SK-N-SH (cell line): ENCODE measurements at regions not wholly inside any gene's neighbourhood (a gene's known extent, or its start where the extent isn't known, plus 50 kb on each side); places are given as distances from the start of the nearest gene placed in this dataset.

ENCODE experiments used
- CTCF ChIA-PET: fragments of 300-600, 350-600 bp; formaldehyde crosslinking; extraction: SDS; loops from one replicate; lab custom pipeline; 2021; lab: Yijun Ruan, JAX
- POLR2A ChIA-PET: fragments of 350-600 bp; sonication (Branson Sonifier 250); formaldehyde crosslinking; extraction: SDS; loops from one replicate; lab custom pipeline; 2020; ENCODE audit warnings: antibody characterized with exemption, inconsistent platforms; lab: Yijun Ruan, JAX
- DNase-seq: peaks from one replicate; pipeline ENCODE4 v3.0.0; 2012
- H2AFZ ChIP-seq: fragments of 200-600 bp; sonication (generic); 2 replicates; pipeline ENCODE4 v1.8.1; 2016; ENCODE audit warnings: antibody characterized with exemption, mild to moderate bottlenecking, low read depth
- H3F3A ChIP-seq: fragments of 200-600 bp; sonication (generic); replicated peaks from 2 replicates; pipeline ENCODE3; 2016; ENCODE audit warnings: antibody characterized with exemption, mild to moderate bottlenecking; ENCODE audit not compliant: insufficient read depth
- H3K27ac ChIP-seq, 2 experiments: fragments of 200-500 bp in 1 of 2; fragments of 200-600 bp in 1 of 2; sonication (Bioruptor generic) in 1 of 2; sonication (generic), shearing (Covaris generic) in 1 of 2; 2 replicates each; pipeline versions ENCODE4 v1.5.1 to v1.6.1; 2014 to 2016; ENCODE audit warnings: low read depth in 2 of 2, inconsistent platforms in 1 of 2, low read length in 1 of 2, mild to moderate bottlenecking in 1 of 2, mixed read lengths in 1 of 2
- H3K27me3 ChIP-seq: fragments of 200-600 bp; sonication (generic), shearing (Covaris generic); 2 replicates; pipeline ENCODE4 v1.6.1; 2016; ENCODE audit warnings: mixed run types; ENCODE audit not compliant: insufficient read depth
- H3K36me3 ChIP-seq, 2 experiments: fragments of 200-500 bp in 1 of 2; fragments of 200-600 bp in 1 of 2; sonication (Bioruptor generic) in 1 of 2; sonication (generic) in 1 of 2; replicated peaks in 1 of 2; 2 replicates each; pipeline versions ENCODE3 to v1.5.1; 2014 to 2016; ENCODE audit warnings: low read length in 1 of 2, mild to moderate bottlenecking in 1 of 2; ENCODE audit not compliant: insufficient read depth in 2 of 2, control insufficient read depth in 1 of 2
- H3K4me1 ChIP-seq, 2 experiments: fragments of 200-500 bp in 1 of 2; fragments of 200-600 bp in 1 of 2; sonication (Bioruptor generic) in 1 of 2; sonication (generic), shearing (Covaris generic) in 1 of 2; 2 replicates each; pipeline versions ENCODE4 v1.5.1 to v1.6.1; 2014 to 2016; ENCODE audit warnings: low read depth in 1 of 2, low read length in 1 of 2, mixed run types in 1 of 2; ENCODE audit not compliant: insufficient read depth in 2 of 2, control insufficient read depth in 1 of 2
- H3K4me2 ChIP-seq: fragments of 200-600 bp; sonication (generic), shearing (Covaris generic); 2 replicates; pipeline ENCODE4 v1.6.1; 2017; ENCODE audit warnings: mixed run types
- H3K4me3 ChIP-seq, 2 experiments: fragments of 200-500 bp in 1 of 2; fragments of 200-600 bp in 1 of 2; sonication (Bioruptor generic) in 1 of 2; sonication (generic), shearing (Covaris generic) in 1 of 2; 2 replicates each; pipeline versions ENCODE4 v1.5.1 to v1.8.1; 2014 to 2016; ENCODE audit warnings: low read depth in 2 of 2, inconsistent platforms in 1 of 2, low read length in 1 of 2, mild to moderate bottlenecking in 1 of 2, mixed read lengths in 1 of 2, moderate library complexity in 1 of 2
- H3K79me2 ChIP-seq: fragments of 200-600 bp; sonication (generic); 2 replicates; pipeline ENCODE4 v1.8.1; 2017; ENCODE audit warnings: mild to moderate bottlenecking; ENCODE audit not compliant: insufficient read depth
- H3K9ac ChIP-seq: fragments of 200-600 bp; sonication (generic); 2 replicates; pipeline ENCODE4 v1.6.1; 2017; ENCODE audit warnings: mixed run types
- H3K9me2 ChIP-seq: fragments of 200-600 bp; sonication (generic); 2 replicates; pipeline ENCODE4 v1.6.1; 2017; ENCODE audit warnings: mixed run types
- H3K9me3 ChIP-seq: fragments of 200-600 bp; sonication (generic); 2 replicates; pipeline ENCODE4 v1.6.1; 2017; ENCODE audit warnings: mixed run types, mild to moderate bottlenecking, moderate library complexity
- H4K20me1 ChIP-seq: fragments of 200-600 bp; sonication (generic); 2 replicates; pipeline ENCODE4 v1.6.1; 2017; ENCODE audit warnings: mild to moderate bottlenecking, mixed run types; ENCODE audit not compliant: insufficient read depth
- FOXJ3 ChIP-seq: sonication (generic); formaldehyde crosslinking; IDR thresholded peaks from 2 replicates; pipeline ENCODE4 v1.5.1; 2020; ENCODE audit warnings: mild to moderate bottlenecking, missing genetic modification reagents
- FOXM1 ChIP-seq: IDR thresholded peaks from 2 replicates; pipeline ENCODE4 v1.4.0; 2012; ENCODE audit warnings: low read depth, mild to moderate bottlenecking
- GATA2 ChIP-seq: sonication (generic); formaldehyde crosslinking; IDR thresholded peaks from 2 replicates; pipeline ENCODE4 v1.5.0; 2020; ENCODE audit warnings: mild to moderate bottlenecking, missing genetic modification reagents
- MEF2A ChIP-seq: IDR thresholded peaks from 2 replicates; pipeline ENCODE4 v1.4.0; 2012; ENCODE audit warnings: low read depth, borderline replicate concordance
- NFIC ChIP-seq: IDR thresholded peaks from 2 replicates; pipeline ENCODE4 v1.4.0; 2012; ENCODE audit warnings: borderline replicate concordance
- POLR2AphosphoS5 ChIP-seq: IDR thresholded peaks from 2 replicates; pipeline ENCODE4 v1.6.1; 2012; ENCODE audit warnings: low read depth, low read length
- RAD21 ChIP-seq: IDR thresholded peaks from 2 replicates; pipeline ENCODE4 v1.6.1; 2012; ENCODE audit warnings: mild to moderate bottlenecking, low read length
- RFX5 ChIP-seq: IDR thresholded peaks from 2 replicates; pipeline ENCODE4 v1.6.1; 2012; ENCODE audit warnings: mild to moderate bottlenecking, improper control_type of control experiment, low read length
- TCF12 ChIP-seq: IDR thresholded peaks from 2 replicates; pipeline ENCODE4 v1.4.0; 2012
- TEAD4 ChIP-seq: IDR thresholded peaks from 2 replicates; pipeline ENCODE4 v1.4.0; 2012; ENCODE audit warnings: mild to moderate bottlenecking, borderline replicate concordance; ENCODE audit not compliant: insufficient read depth
- USF2 ChIP-seq: fragments of 150-350 bp; IDR thresholded peaks from 2 replicates; pipeline ENCODE4 v1.6.1; 2017; ENCODE audit warnings: antibody characterized with exemption, low read length, low read depth, borderline replicate concordance
- WGBS: methylation state at CpG from one replicate; pipeline ENCODE4 v1.1.6; 2017; ENCODE audit warnings: low lambda C conversion rate; 5-methylcytosine and 5-hydroxymethylcytosine counted together
- TF ChIP-seq, protein P1 (sequence below): IDR thresholded peaks from 2 replicates; pipeline ENCODE4 v1.4.0; 2012; ENCODE audit warnings: low read depth, borderline replicate concordance
- TF ChIP-seq, protein P2 (sequence below): IDR thresholded peaks from 2 replicates; pipeline ENCODE4; 2012

DNA sequence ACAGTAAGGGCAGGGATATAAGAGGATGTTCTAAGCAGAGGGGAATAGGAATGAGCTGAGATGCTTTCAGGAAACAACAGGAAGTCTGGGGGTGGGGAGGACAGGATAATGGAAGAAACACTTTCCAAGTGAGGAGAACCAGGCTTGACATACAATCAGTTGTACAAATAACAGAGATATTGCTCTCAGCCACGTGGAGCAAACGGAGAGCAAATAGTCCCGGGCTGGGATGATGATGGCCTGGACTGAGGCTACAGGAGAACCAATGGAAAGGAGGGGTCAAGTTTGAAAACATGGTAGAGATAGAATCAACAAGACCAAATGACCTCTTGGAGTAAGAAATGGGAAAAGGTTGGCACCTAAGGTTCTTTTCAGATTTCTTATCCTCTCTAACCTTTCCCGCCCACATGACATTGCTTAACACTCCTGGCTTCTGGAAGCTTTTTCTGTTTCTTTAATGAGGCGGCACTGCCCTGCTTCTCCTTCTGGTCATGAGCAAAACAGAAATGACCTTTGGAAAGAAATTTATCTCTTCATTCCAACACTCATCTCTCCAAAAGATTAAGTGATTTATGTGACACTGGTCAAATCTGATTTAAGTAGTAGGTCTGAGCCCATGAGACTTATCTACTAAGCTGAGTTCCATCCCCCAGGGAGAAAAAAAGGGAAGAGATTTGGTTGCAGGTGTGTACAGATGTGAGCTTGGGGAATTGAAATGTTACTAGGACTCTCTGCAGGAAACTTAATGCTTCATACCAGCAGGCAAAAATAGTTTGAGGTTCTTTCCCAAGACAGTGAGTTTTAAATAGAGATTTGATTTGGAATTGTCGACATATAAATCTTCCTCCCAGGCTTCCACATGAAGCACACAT lies 442.9 kb upstream of the HNRNPA3 start:
- no peaks in the 10 kb centered on the region for H3K36me3 ChIP-seq
- H3K4me2 ChIP-seq: no peak overlapping the region
- H3K4me1 ChIP-seq: peaks cover 0 to 6% of the 10 kb centered on the region in 2 experiments; a peak in 3 of 4 replicates
- no peaks in the 10 kb centered on the region for H4K20me1 ChIP-seq
- no peak overlapping the region for H3K27ac ChIP-seq
- POLR2A ChIA-PET: no interaction called here
- H2AFZ ChIP-seq: no peak overlapping the region
- H3K9ac ChIP-seq: no peak overlapping the region
- no peaks in the 10 kb centered on the region for H3K27me3 ChIP-seq
- no peaks in the 10 kb centered on the region for H3F3A ChIP-seq
- no peak for DNase-seq
- 56% methylated on average over 6 of the region's 6 CpGs for WGBS
- CTCF ChIA-PET: no interaction called here
- H3K9me3 ChIP-seq: no peaks in the 10 kb centered on the region
- H3K79me2 ChIP-seq: no peaks in the 10 kb centered on the region
- no peak overlapping the region for H3K4me3 ChIP-seq
- TF ChIP-seq RFX5: no peak
- no peak for TF ChIP-seq MEF2A
- TF ChIP-seq, protein P1, sequence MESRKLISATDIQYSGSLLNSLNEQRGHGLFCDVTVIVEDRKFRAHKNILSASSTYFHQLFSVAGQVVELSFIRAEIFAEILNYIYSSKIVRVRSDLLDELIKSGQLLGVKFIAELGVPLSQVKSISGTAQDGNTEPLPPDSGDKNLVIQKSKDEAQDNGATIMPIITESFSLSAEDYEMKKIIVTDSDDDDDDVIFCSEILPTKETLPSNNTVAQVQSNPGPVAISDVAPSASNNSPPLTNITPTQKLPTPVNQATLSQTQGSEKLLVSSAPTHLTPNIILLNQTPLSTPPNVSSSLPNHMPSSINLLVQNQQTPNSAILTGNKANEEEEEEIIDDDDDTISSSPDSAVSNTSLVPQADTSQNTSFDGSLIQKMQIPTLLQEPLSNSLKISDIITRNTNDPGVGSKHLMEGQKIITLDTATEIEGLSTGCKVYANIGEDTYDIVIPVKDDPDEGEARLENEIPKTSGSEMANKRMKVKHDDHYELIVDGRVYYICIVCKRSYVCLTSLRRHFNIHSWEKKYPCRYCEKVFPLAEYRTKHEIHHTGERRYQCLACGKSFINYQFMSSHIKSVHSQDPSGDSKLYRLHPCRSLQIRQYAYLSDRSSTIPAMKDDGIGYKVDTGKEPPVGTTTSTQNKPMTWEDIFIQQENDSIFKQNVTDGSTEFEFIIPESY: no peak
- no peak for TF ChIP-seq FOXJ3 (CRISPR knock-in tag)
- no peak for TF ChIP-seq FOXM1
- no peak for TF ChIP-seq TEAD4
- no peak for TF ChIP-seq POLR2AphosphoS5
- TF ChIP-seq GATA2: no peak
- no peak for TF ChIP-seq NFIC
- no peak for TF ChIP-seq RAD21
- no peak for TF ChIP-seq USF2
- H3K9me2 ChIP-seq: no peaks in the 10 kb centered on the region

DNA sequence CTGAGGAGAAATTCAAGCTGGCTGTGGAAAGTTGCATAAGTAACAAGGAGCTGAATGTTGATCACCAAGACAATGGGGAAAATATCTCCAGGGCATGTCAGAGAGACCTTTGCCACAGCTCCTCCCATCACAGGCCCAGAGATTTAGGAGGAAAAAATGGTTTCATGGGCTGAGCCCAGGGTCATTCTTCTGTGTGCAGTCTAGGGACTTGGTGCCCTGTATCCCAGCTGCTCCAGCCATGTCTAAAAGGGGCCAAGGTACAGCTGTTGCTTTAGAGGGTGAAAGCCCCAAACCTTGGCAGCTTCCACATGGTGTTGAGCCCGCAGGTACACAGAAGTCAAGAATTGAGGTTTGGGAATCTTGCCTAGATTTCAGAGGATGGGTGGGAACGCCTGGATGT lies 439.8 kb upstream of the HNRNPA3 start:
- ChIA-PET CTCF (interaction anchor here (1.6 to 1.9 kb wide), 2 partner anchors 11 to 42 kb away, joined by 3 to 4 read pairs; no protein-coding TSS in a partner anchor), POLR2A (no interaction called here)
- no peak for TF ChIP-seq TCF12
- TF ChIP-seq, protein P2, sequence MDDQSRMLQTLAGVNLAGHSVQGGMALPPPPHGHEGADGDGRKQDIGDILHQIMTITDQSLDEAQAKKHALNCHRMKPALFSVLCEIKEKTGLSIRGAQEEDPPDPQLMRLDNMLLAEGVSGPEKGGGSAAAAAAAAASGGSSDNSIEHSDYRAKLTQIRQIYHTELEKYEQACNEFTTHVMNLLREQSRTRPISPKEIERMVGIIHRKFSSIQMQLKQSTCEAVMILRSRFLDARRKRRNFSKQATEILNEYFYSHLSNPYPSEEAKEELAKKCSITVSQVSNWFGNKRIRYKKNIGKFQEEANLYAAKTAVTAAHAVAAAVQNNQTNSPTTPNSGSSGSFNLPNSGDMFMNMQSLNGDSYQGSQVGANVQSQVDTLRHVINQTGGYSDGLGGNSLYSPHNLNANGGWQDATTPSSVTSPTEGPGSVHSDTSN: no peak
- no peak for TF ChIP-seq RAD21
- 34% methylated on average over 2 of the region's 2 CpGs for WGBS
- DNase-seq: no peak
- Histone ChIP-seq H3K4me2 (no peak overlapping the region), H3K9me2 (no peaks in the 10 kb centered on the region), H3F3A (no peaks in the 10 kb centered on the region), H2AFZ (no peak overlapping the region), H3K36me3 (no peaks in the 10 kb centered on the region), H4K20me1 (no peaks in the 10 kb centered on the region), H3K9ac (no peak overlapping the region), H3K27me3 (no peaks in the 10 kb centered on the region), H3K9me3 (no peaks in the 10 kb centered on the region), H3K27ac (no peak overlapping the region), H3K4me1 (peaks cover 0 to 9% of the 10 kb centered on the region in 2 experiments; a peak in 3 of 4 replicates), H3K4me3 (no peak overlapping the region), H3K79me2 (no peaks in the 10 kb centered on the region)
